Cardiac fibroblast (primary cell): ENCODE measurements at regions not wholly inside any gene's neighbourhood (a gene's known extent, or its start where the extent isn't known, plus 50 kb on each side); places are given as distances from the start of the nearest gene placed in this dataset.
"Not testable (repeated sequence)": the region's sequence is repeated elsewhere in the genome, so short reads cannot be mapped to it uniquely, and the experiment has no call there.

ENCODE experiments used
- DNase-seq, 2 donors: peaks; one replicate each; pipeline versions ENCODE4 v3.0.0 to v3.0.0-alpha.2; 2010; ENCODE audit warnings: low read depth in 2 of 2
- H3K4me3 ChIP-seq, 2 donors: replicated peaks in 1 of 2; 1 replicate in 1 of 2; 2 replicates in 1 of 2; pipeline ENCODE4 v1.5.1; 2011; ENCODE audit warnings: low read depth in 2 of 2, low read length in 2 of 2, mild to moderate bottlenecking in 2 of 2, moderate library complexity in 1 of 2
- TF ChIP-seq, protein P1 (sequence below): IDR thresholded peaks from one replicate; pipeline ENCODE4 v1.5.1; 2011; ENCODE audit warnings: low read depth, mild to moderate bottlenecking, low read length, inconsistent platforms

DNA sequence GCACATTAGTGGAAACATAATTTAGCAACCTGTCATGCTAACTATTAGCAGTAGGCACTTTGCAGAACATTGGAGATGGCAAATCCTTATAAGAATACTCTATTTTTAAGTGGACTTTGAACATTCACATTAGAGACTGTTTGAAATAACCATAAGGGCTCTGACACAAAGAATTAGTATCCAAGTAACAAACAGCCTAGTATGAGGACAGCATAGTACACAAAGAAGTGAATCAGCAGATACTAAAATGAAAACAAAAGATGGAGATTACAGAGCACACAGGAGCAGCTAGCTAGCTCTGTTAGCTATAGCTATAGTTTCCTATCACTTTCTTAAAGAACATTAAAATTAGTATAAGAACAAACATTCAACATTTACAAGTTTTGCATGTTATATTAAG lies 256.3 kb upstream of the SPOPL start:
- TF ChIP-seq, protein P1, sequence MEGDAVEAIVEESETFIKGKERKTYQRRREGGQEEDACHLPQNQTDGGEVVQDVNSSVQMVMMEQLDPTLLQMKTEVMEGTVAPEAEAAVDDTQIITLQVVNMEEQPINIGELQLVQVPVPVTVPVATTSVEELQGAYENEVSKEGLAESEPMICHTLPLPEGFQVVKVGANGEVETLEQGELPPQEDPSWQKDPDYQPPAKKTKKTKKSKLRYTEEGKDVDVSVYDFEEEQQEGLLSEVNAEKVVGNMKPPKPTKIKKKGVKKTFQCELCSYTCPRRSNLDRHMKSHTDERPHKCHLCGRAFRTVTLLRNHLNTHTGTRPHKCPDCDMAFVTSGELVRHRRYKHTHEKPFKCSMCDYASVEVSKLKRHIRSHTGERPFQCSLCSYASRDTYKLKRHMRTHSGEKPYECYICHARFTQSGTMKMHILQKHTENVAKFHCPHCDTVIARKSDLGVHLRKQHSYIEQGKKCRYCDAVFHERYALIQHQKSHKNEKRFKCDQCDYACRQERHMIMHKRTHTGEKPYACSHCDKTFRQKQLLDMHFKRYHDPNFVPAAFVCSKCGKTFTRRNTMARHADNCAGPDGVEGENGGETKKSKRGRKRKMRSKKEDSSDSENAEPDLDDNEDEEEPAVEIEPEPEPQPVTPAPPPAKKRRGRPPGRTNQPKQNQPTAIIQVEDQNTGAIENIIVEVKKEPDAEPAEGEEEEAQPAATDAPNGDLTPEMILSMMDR: no peak
- no peak overlapping the region for H3K4me3 ChIP-seq
- peak in 1 of 2 donors; percentile 37 for DNase-seq

DNA sequence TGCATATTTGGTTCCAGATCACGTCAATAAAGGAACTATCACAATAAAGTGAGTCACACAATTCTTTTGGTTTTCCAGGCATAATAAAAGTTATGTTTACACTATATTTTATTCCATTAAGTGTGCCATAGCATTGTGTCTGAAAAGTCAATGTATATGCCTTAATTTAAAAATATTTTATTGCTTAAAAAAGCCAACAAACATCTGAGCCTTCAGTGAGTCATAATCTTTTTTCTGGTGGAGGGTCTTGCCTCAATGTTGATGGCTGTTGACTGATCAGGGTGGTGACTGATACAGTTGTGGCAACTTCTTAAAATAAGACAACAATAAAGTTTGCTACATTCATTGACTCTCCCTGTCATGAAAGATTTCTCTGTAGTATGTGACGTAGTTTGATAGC lies 254.3 kb upstream of the SPOPL start:
- no peak for DNase-seq
- TF ChIP-seq, protein P1: no peak
- no peak overlapping the region for H3K4me3 ChIP-seq

DNA sequence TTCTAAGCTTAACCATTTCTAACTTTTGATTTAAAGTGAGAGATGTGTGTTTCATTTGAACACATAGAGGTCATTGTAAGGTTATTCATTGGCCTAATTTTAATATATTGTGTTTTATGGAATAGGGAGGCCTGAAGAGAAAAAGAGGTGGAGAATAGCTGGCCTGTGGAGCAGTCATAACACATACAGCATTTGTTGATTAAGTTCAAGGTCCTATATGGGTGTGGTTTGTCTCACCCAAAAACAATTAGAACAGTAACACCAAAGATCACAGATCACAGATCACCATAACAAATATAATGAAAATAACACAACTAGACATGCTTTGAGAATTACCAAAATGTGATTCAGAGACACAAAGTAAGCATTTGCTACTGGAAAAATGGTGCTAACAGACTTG lies 252.4 kb upstream of the SPOPL start:
- H3K4me3 ChIP-seq: no peak overlapping the region
- DNase-seq: no peak
- TF ChIP-seq, protein P1: no peak

DNA sequence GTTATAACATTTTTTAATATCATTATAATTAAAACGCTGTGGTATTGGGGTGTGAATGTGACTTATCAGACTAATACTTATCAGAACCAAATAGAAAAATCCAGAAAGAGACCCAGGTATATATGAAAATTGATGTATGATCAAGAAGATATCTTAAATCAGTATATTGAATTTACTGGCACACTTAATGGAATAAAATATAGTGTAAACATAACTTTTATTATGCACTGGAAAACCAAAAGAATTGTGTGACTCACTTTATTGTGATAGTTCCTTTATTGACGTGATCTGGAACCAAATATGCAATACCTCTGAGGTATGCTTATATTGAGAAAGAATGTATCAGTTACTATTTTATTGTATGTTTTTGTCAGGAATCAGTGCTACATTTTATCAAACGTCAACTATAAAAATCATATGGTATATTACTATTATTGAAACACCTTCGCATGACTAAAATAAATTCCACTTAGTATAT lies 250.7 kb upstream of the SPOPL start:
- DNase-seq, H3K4me3 ChIP-seq: not testable (repeated sequence)

DNA sequence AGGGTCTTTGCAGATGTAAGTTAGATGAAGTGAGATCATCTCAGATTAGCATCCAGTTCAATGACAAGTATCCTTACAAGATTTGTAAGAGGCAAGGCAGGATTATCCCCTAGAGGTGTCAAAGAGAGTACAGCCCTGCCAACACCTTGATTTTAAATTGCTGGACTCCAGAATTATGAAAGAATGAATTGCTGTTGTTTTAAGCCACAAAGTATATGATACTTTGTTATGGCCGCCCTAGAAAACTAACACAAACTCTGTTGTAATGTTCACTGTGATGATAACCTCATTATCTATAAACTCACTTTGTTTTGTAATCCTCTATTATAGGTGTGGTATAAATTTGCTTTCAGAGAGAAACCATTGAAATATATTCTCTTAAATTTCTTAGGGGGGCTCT lies 249.0 kb upstream of the SPOPL start:
- TF ChIP-seq, protein P1: no peak
- H3K4me3 ChIP-seq: no peak overlapping the region
- DNase-seq: no peak

DNA sequence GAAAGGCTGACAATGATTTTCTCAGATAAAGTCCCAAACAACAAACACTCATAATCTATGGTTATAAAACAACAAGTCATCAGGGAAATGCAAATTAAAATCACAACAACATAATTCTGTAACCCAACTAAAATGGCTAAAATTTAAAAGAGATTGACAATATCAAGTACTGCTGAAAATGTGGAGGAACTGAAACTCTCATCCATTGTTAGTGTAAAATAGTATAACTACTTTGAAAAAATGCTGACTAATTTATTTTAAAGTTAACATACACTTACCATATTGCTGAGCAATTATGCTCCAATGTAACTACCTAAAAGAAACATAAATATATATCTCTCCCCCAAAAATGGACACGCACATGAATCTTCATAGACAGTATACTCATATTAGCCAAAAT lies 245.9 kb upstream of the SPOPL start:
- no peak for DNase-seq
- TF ChIP-seq, protein P1: no peak
- no peak overlapping the region for H3K4me3 ChIP-seq

DNA sequence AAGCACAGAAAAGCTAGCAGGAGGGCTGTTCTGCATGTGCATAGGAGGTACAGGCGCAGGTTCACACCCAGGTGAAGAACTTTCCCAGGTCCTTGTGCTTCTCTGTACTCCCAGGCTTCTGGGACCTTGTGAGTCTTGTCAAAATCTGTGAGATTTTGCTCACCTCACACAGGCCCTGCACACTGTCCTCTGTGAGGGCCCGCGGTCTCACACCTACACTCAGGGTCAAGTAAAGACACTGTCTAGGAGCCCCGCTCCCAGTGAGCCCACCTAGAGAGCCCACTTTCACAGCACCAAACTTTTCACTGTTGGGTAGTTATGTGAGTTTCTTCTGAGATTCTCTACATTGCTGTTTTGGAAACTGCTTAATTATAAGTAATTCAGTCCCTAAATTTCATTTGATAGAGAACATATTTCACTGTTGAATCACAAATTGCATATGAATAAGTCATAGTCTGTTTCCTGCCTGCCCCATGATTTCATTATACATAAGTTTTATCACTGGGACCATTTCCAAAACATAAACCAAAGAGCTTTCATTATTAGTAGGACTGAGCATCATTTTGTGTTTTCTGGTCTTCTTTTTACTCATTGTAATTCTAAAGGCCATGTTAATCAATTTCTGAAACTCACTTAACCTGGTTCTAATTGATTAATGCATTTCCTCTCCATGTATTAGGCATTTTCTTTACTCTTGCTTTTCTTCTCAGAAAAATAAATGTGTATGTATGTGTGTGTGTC lies 234.2 kb upstream of the SPOPL start:
- DNase-seq: peak; percentile 86 to 87
- no peak overlapping the region for H3K4me3 ChIP-seq
- TF ChIP-seq, protein P1: no peak
